ENCODE measurements at regions not wholly inside any gene's neighbourhood (a gene's known extent, or its start where the extent isn't known, plus 50 kb on each side); places are given as distances from the start of the nearest gene placed in this dataset.

- TF ChIP-seq CTCF (IDR thresholded peaks at IDR 0.05) = no peak
These were observed 301.1 kb upstream of the OR4E1 start for GRCh38 chr14:21974741-21975140.

GRCh38 chr14:21965042-21965441 is 291.4 kb upstream of the OR4E1 start:
- DNase-seq (ENCODE audit: low spot score) = no peak
- Histone ChIP-seq H3K27ac (no peak overlapping the region), H3K4me3 (no peak overlapping the region)
- TF ChIP-seq CTCF (IDR thresholded peaks at IDR 0.05) = no peak

More at GRCh38 chr14:21974741-21975140, 301.1 kb upstream of the OR4E1 start:
- no peak overlapping the region for H3K4me3 ChIP-seq
- DNase-seq (ENCODE audit: low spot score) = no peak
- no peak overlapping the region for H3K27ac ChIP-seq

- no peak overlapping the region for H3K4me3 ChIP-seq
- TF ChIP-seq CTCF (IDR thresholded peaks at IDR 0.05) = no peak
These were observed 290.6 kb upstream of the OR4E1 start for GRCh38 chr14:21964180-21964579.

GRCh38 chr14:21960636-21961035 is 287.0 kb upstream of the OR4E1 start:
- no peak overlapping the region for H3K4me3 ChIP-seq
- no peak for DNase-seq (ENCODE audit: low spot score)
- no peak overlapping the region for H3K27ac ChIP-seq
- TF ChIP-seq CTCF (IDR thresholded peaks at IDR 0.05) = no peak

More at GRCh38 chr14:21964180-21964579, 290.6 kb upstream of the OR4E1 start:
- no peak for DNase-seq (ENCODE audit: low spot score)
- H3K27ac ChIP-seq = no peak overlapping the region

- no peak for DNase-seq (ENCODE audit: low spot score)
- Histone ChIP-seq H3K4me3 (no peak overlapping the region), H3K27ac (no peak overlapping the region)
- TF ChIP-seq CTCF (IDR thresholded peaks at IDR 0.05) = no peak
These were observed 268.3 kb upstream of the OR4E1 start for GRCh38 chr14:21941885-21942284.

GRCh38 chr14:21940887-21941856 is 267.6 kb upstream of the OR4E1 start:
- TF ChIP-seq CTCF (IDR thresholded peaks at IDR 0.05) = no peak
- Histone ChIP-seq H3K4me3 (no peak overlapping the region), H3K27ac (no peak overlapping the region)
- no peak for DNase-seq (ENCODE audit: low spot score)

GRCh38 chr14:21939836-21940235 is 266.2 kb upstream of the OR4E1 start:
- no peak for DNase-seq (ENCODE audit: low spot score)
- no peak overlapping the region for H3K4me3 ChIP-seq
- no peak for TF ChIP-seq CTCF (IDR thresholded peaks at IDR 0.05)
- H3K27ac ChIP-seq = no peak overlapping the region
